Upper lobe of left lung (tissue), 6 donors: ENCODE measurements at regions not wholly inside any gene's neighbourhood (a gene's known extent, or its start where the extent isn't known, plus 50 kb on each side); places are given as distances from the start of the nearest gene placed in this dataset.

Experiments
- ATAC-seq, 2 donors: fragments of 200-7000 bp; cut with Tn5 transposase; one replicate each; pipeline ENCODE4 v1.9.1; 2022; ENCODE audit warnings: mild to moderate bottlenecking in 2 of 2, moderate library complexity in 2 of 2; ENCODE audit not compliant: low FRiP score in 2 of 2
- DNase-seq, 2 donors: peaks; one replicate each; pipeline ENCODE4 v3.0.0-alpha.2; 2019 to 2020
- H3K27ac ChIP-seq, 4 donors: fragments of 200-600 bp; sonication (generic); one replicate each; pipeline ENCODE4 v1.5.1; 2016 to 2019
- H3K27me3 ChIP-seq, 4 donors: fragments of 200-600 bp; sonication (generic); one replicate each; pipeline ENCODE4 v1.5.1; 2017 to 2019
- H3K36me3 ChIP-seq, 4 donors: fragments of 200-600 bp; sonication (generic); one replicate each; pipeline ENCODE4 v1.5.1; 2016 to 2019
- H3K4me1 ChIP-seq, 4 donors: fragments of 200-600 bp; sonication (generic); one replicate each; pipeline ENCODE4 v1.5.1; 2018 to 2019
- H3K4me3 ChIP-seq, 4 donors: fragments of 200-600 bp; sonication (generic); one replicate each; pipeline ENCODE4 v1.5.1; 2017 to 2019; ENCODE audit warnings: mild to moderate bottlenecking in 2 of 4, moderate library complexity in 1 of 4
- H3K9me3 ChIP-seq, 4 donors: fragments of 200-600 bp; sonication (generic); one replicate each; pipeline ENCODE4 v1.5.1; 2018 to 2019
- CTCF ChIP-seq, 6 experiments: fragments of 450-650 bp in 4 of 6; fragments of 200-600 bp in 2 of 6; sonication (generic) in 2 of 6; IDR thresholded peaks; one replicate each; pipeline ENCODE4 v1.5.1; 2016 to 2019; ENCODE audit warnings: antibody characterized with exemption in 6 of 6
- EP300 ChIP-seq, 4 donors: sonication (generic); formaldehyde crosslinking; IDR thresholded peaks; one replicate each; pipeline ENCODE4 v1.5.1; 2017; ENCODE audit warnings: antibody characterized with exemption in 4 of 4, control low read depth in 2 of 4
- POLR2A ChIP-seq, 4 donors: fragments of 450-650 bp; IDR thresholded peaks; one replicate each; pipeline ENCODE4 v1.5.1; 2016 to 2017; ENCODE audit warnings: antibody characterized with exemption in 4 of 4, mild to moderate bottlenecking in 2 of 4
- POLR2AphosphoS5 ChIP-seq, 2 donors: sonication (generic); formaldehyde crosslinking; IDR thresholded peaks; one replicate each; pipeline ENCODE4 v1.5.1; 2017; ENCODE audit warnings: antibody characterized with exemption in 2 of 2
- WGBS, 2 donors: methylation state at CpG; one replicate each; pipeline ENCODE4 v1.1.5; 2017 to 2018; 5-methylcytosine and 5-hydroxymethylcytosine counted together
- donor health status: DM: no; HTN: no; CAD: no; lungs with moderate emphysema.
- donor health status: DM: no; HTN: yes; CAD: no; lungs with severe emphysema.

GRCh38 chr6:23277521-23278179, 708.3 kb downstream of the HDGFL1 start:
- H3K27me3 ChIP-seq: no peaks in the 10 kb centered on the region
- TF ChIP-seq CTCF (IDR thresholded peaks at IDR 0.05) (no peak), POLR2AphosphoS5 (IDR thresholded peaks at IDR 0.05) (no peak), EP300 (IDR thresholded peaks at IDR 0.05) (no peak), POLR2A (IDR thresholded peaks at IDR 0.05) (no peak)
- no peak for ATAC-seq
- no peaks in the 10 kb centered on the region for H3K4me1 ChIP-seq
- H3K36me3 ChIP-seq: no peaks in the 10 kb centered on the region
- H3K9me3 ChIP-seq: no peaks in the 10 kb centered on the region
- no peak for DNase-seq
- WGBS, 2 donors: 84 to 89% methylated on average over 4 of the region's 4 CpGs
- H3K27ac ChIP-seq: no peak overlapping the region
- no peak overlapping the region for H3K4me3 ChIP-seq

GRCh38 chr6:23278180-23278532, 708.8 kb downstream of the HDGFL1 start:
- H3K27me3 ChIP-seq: no peaks in the 10 kb centered on the region
- ATAC-seq: no peak
- TF ChIP-seq CTCF (IDR thresholded peaks at IDR 0.05): no peak
- TF ChIP-seq POLR2AphosphoS5 (IDR thresholded peaks at IDR 0.05): no peak
- TF ChIP-seq EP300 (IDR thresholded peaks at IDR 0.05): no peak
- no peak for TF ChIP-seq POLR2A (IDR thresholded peaks at IDR 0.05)
- H3K36me3 ChIP-seq: no peaks in the 10 kb centered on the region
- H3K4me1 ChIP-seq: no peaks in the 10 kb centered on the region
- no peaks in the 10 kb centered on the region for H3K9me3 ChIP-seq
- no peak overlapping the region for H3K27ac ChIP-seq
- no peak for DNase-seq
- no peak overlapping the region for H3K4me3 ChIP-seq
- 89 to 98% methylated on average over 2 of the region's 2 CpGs for WGBS, 2 donors

- TF ChIP-seq CTCF (IDR thresholded peaks at IDR 0.05): no peak
- DNase-seq: no peak
- no peak overlapping the region for H3K4me3 ChIP-seq
- H3K27ac ChIP-seq: no peak overlapping the region
- no peaks in the 10 kb centered on the region for H3K4me1 ChIP-seq
- ATAC-seq: no peak
- 49 to 62% methylated on average over 2 of the region's 2 CpGs for WGBS, 2 donors
- no peaks in the 10 kb centered on the region for H3K36me3 ChIP-seq
- H3K9me3 ChIP-seq: no peaks in the 10 kb centered on the region
- H3K27me3 ChIP-seq: no peaks in the 10 kb centered on the region
Observed at GRCh38 chr6:23280437-23280836, 711.1 kb downstream of the HDGFL1 start.

- Histone ChIP-seq H3K27me3 (no peaks in the 10 kb centered on the region), H3K4me3 (no peak overlapping the region), H3K36me3 (no peaks in the 10 kb centered on the region), H3K27ac (no peak overlapping the region), H3K4me1 (no peaks in the 10 kb centered on the region), H3K9me3 (no peaks in the 10 kb centered on the region)
- TF ChIP-seq POLR2A (IDR thresholded peaks at IDR 0.05) (no peak), CTCF (IDR thresholded peaks at IDR 0.05) (no peak), POLR2AphosphoS5 (IDR thresholded peaks at IDR 0.05) (no peak), EP300 (IDR thresholded peaks at IDR 0.05) (no peak)
- WGBS, 2 donors: 84 to 89% methylated on average over 10 of the region's 10 CpGs
- ATAC-seq: no peak
- no peak for DNase-seq
Observed at GRCh38 chr6:23282252-23283021, 713.1 kb downstream of the HDGFL1 start.

- H3K4me3 ChIP-seq: no peak overlapping the region
- no peak for DNase-seq
- TF ChIP-seq CTCF (IDR thresholded peaks at IDR 0.05): no peak
- no peak for TF ChIP-seq EP300 (IDR thresholded peaks at IDR 0.05)
- TF ChIP-seq POLR2A (IDR thresholded peaks at IDR 0.05): no peak
- no peak for TF ChIP-seq POLR2AphosphoS5 (IDR thresholded peaks at IDR 0.05)
- H3K36me3 ChIP-seq: no peaks in the 10 kb centered on the region
- ATAC-seq: no peak
- no peaks in the 10 kb centered on the region for H3K4me1 ChIP-seq
- H3K27ac ChIP-seq: no peak overlapping the region
- no peaks in the 10 kb centered on the region for H3K27me3 ChIP-seq
- WGBS, 2 donors: 79 to 86% methylated on average over 3 of the region's 3 CpGs
- H3K9me3 ChIP-seq: no peaks in the 10 kb centered on the region
Observed at GRCh38 chr6:23293653-23294052, 724.3 kb downstream of the HDGFL1 start.
